ENCODE measurements at regions not wholly inside any gene's neighbourhood (a gene's known extent, or its start where the extent isn't known, plus 50 kb on each side); places are given as distances from the start of the nearest gene placed in this dataset.

GRCh38 chr1:25095635-25096200 is 136.6 kb downstream of the SYF2 start:
- no peak for TF ChIP-seq CTCF (IDR thresholded peaks at IDR 0.05)
- no peak for TF ChIP-seq EZH2 (IDR thresholded peaks at IDR 0.05; ENCODE audit: borderline replicate concordance, insufficient read depth, low read depth, low read length, poor library complexity, severe bottlenecking)
